Stomach smooth muscle (tissue), 2 donors: ENCODE measurements at regions not wholly inside any gene's neighbourhood (a gene's known extent, or its start where the extent isn't known, plus 50 kb on each side); places are given as distances from the start of the nearest gene placed in this dataset.

Experiments
- H3K27ac ChIP-seq: one replicate; pipeline ENCODE4 v1.7.0; 2013; ENCODE audit warnings: mild to moderate bottlenecking, low read length, inconsistent platforms
- H3K27me3 ChIP-seq, 2 donors: one replicate each; pipeline ENCODE4 v1.7.0; 2013; ENCODE audit warnings: low read length in 2 of 2; ENCODE audit not compliant: insufficient read depth in 2 of 2, control insufficient read depth in 1 of 2
- H3K36me3 ChIP-seq, 2 donors: one replicate each; pipeline ENCODE4 v1.7.0; 2013; ENCODE audit warnings: low read length in 2 of 2; ENCODE audit not compliant: control insufficient read depth in 2 of 2, insufficient read depth in 2 of 2
- H3K4me1 ChIP-seq: one replicate; pipeline ENCODE4 v1.7.0; 2013; ENCODE audit warnings: low read length; ENCODE audit not compliant: control insufficient read depth, insufficient read depth
- H3K4me3 ChIP-seq, 2 donors: one replicate each; pipeline ENCODE4 v1.7.0; 2013; ENCODE audit warnings: low read length in 2 of 2
- H3K9ac ChIP-seq, 2 donors: one replicate each; pipeline ENCODE4 v1.7.0; 2013; ENCODE audit warnings: low read length in 2 of 2, mild to moderate bottlenecking in 1 of 2
- H3K9me3 ChIP-seq, 2 donors: one replicate each; pipeline ENCODE4 v1.7.0; 2013; ENCODE audit warnings: low read length in 2 of 2; ENCODE audit not compliant: control insufficient read depth in 2 of 2
- donor health status: healthy.
- donor health status: Pancreatic carcinoma.

DNA sequence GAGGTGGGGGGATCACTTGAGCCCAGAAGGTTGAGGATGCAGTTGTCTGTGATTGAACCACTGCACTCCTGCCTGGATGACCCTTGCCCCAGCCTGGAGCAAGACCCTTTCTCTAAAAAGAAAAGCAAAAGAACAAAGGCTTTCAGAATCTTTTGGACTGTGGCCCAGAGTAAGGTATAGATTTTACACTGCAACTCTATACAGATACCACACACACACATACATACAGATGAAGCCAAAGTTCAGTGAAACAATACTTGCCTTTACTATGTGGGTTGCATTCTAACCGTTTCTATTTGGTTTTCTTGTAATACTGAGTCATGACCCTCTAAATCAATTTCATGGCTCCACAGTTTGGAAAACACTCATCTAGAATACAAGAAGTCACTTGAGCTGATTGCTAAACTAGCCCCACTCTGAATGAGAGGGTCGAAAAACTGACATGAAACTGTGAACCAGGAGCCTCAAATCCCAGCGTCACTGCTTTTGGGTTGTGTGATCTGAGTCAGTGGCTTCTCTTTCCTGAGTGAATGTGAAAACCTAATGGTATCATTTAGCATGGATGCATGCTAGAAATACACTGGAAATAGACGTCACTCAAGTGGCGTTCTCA, 756.1 kb downstream of the UQCRFS1 start:
- Histone ChIP-seq H3K36me3 (no peaks in the 10 kb centered on the region), H3K4me3 (no peak overlapping the region), H3K9ac (no peak overlapping the region), H3K27me3 (peaks cover 0 to 3% of the 10 kb centered on the region in 2 donors), H3K4me1 (no peaks in the 10 kb centered on the region), H3K27ac (no peak overlapping the region), H3K9me3 (peaks cover 0 to 3% of the 10 kb centered on the region in 2 donors)

DNA sequence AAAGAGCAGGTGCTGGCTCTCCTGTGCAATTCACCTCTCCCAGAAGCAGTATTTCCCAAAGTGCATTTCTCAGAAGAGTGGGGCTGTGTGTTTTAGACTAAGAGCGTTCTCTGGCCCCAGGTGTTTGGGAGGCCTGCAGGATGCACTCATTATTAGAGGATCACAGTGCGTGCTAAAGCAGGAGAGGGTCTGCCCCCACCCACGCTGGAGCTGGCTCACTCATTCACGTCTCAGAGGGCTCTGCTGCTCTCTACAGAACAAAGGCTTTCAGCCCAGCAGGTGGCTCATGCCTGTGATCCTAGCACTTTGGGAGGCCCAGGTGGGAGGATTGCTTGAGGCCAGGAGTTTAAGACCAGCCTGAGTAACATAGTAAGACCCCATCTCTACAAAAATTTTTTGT, 756.7 kb downstream of the UQCRFS1 start:
- Histone ChIP-seq H3K4me3 (no peak overlapping the region), H3K9ac (no peak overlapping the region), H3K27me3 (no peaks in the 10 kb centered on the region), H3K36me3 (no peaks in the 10 kb centered on the region), H3K4me1 (no peaks in the 10 kb centered on the region), H3K9me3 (peaks cover 0 to 3% of the 10 kb centered on the region in 2 donors), H3K27ac (no peak overlapping the region)

- Histone ChIP-seq H3K9me3 (peaks cover 0 to 3% of the 10 kb centered on the region in 2 donors), H3K27me3 (no peaks in the 10 kb centered on the region), H3K9ac (no peak overlapping the region), H3K4me1 (no peaks in the 10 kb centered on the region), H3K27ac (no peak overlapping the region), H3K36me3 (no peaks in the 10 kb centered on the region), H3K4me3 (no peak overlapping the region)
Observed at GRCh38 chr19:28454083-28454482, 758.9 kb downstream of the UQCRFS1 start.

DNA sequence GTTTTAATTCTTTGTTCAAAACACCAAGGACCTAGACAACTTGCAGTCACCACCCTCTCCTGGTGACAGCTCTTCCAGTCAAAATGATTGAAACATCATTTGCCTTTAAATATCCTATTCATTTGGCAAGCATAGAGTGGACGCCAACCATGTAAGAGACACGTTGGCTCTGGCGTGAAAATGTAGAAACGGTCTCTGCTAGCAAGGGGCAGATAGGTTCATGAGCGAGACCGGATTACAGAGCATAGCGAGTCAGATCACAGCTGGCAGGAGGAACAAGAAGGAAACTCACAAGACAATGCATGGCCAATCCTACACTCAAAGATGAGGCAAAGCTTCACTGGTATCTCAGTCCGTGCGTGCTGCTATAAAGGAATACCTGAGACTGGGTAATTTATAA, 759.5 kb downstream of the UQCRFS1 start:
- Histone ChIP-seq H3K36me3 (no peaks in the 10 kb centered on the region), H3K27ac (no peak overlapping the region), H3K9ac (no peak overlapping the region), H3K27me3 (no peaks in the 10 kb centered on the region), H3K4me3 (no peak overlapping the region), H3K4me1 (no peaks in the 10 kb centered on the region), H3K9me3 (peaks cover 0 to 3% of the 10 kb centered on the region in 2 donors)

GRCh38 chr19:28449803-28450202, 763.1 kb downstream of the UQCRFS1 start:
- Histone ChIP-seq H3K27ac (no peak overlapping the region), H3K4me1 (no peaks in the 10 kb centered on the region), H3K4me3 (no peak overlapping the region), H3K9me3 (peaks cover 0 to 3% of the 10 kb centered on the region in 2 donors), H3K36me3 (no peaks in the 10 kb centered on the region), H3K9ac (no peak overlapping the region), H3K27me3 (no peaks in the 10 kb centered on the region)

GRCh38 chr19:28446511-28446910, 766.4 kb downstream of the UQCRFS1 start:
- no peaks in the 10 kb centered on the region for H3K4me1 ChIP-seq
- no peak overlapping the region for H3K4me3 ChIP-seq
- no peaks in the 10 kb centered on the region for H3K27me3 ChIP-seq
- H3K27ac ChIP-seq, result no peak overlapping the region
- H3K36me3 ChIP-seq, result no peaks in the 10 kb centered on the region
- no peak overlapping the region for H3K9ac ChIP-seq
- H3K9me3 ChIP-seq, result no peaks in the 10 kb centered on the region

GRCh38 chr19:28445826-28446225, 767.1 kb downstream of the UQCRFS1 start:
- H3K27ac ChIP-seq, result no peak overlapping the region
- no peaks in the 10 kb centered on the region for H3K9me3 ChIP-seq

DNA sequence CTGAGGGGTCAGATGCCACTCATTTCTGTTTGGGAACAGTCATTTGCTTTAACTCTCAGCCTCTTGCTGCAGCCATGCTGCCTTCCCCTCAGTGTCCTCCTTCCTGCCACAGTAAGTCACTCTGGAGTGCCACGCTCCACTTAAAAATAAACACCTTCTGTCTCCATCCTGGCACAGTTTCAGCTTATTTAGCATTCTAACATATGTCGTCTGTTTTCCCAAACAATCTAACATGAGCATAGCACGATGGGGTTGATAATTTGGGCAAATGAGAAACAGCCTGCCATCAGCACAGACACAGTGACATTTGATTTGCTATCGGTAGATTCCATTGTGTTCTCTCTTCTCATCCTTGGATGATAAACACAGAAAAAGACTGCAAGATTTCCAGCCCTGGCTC, 768.6 kb downstream of the UQCRFS1 start:
- Histone ChIP-seq H3K27ac (no peak overlapping the region), H3K4me3 (no peak overlapping the region), H3K27me3 (no peaks in the 10 kb centered on the region), H3K4me1 (no peaks in the 10 kb centered on the region), H3K36me3 (no peaks in the 10 kb centered on the region), H3K9me3 (no peaks in the 10 kb centered on the region), H3K9ac (no peak overlapping the region)

More at GRCh38 chr19:28445826-28446225, 767.1 kb downstream of the UQCRFS1 start:
- Histone ChIP-seq H3K4me3 (no peak overlapping the region), H3K36me3 (no peaks in the 10 kb centered on the region), H3K27me3 (no peaks in the 10 kb centered on the region), H3K4me1 (no peaks in the 10 kb centered on the region), H3K9ac (no peak overlapping the region)

- no peaks in the 10 kb centered on the region for H3K9me3 ChIP-seq
- H3K4me3 ChIP-seq, result no peak overlapping the region
- H3K36me3 ChIP-seq, result no peaks in the 10 kb centered on the region
- no peaks in the 10 kb centered on the region for H3K4me1 ChIP-seq
- H3K27me3 ChIP-seq, result no peaks in the 10 kb centered on the region
- H3K27ac ChIP-seq, result no peak overlapping the region
- H3K9ac ChIP-seq, result no peak overlapping the region
Observed at GRCh38 chr19:28443361-28443760, 769.6 kb downstream of the UQCRFS1 start.

DNA sequence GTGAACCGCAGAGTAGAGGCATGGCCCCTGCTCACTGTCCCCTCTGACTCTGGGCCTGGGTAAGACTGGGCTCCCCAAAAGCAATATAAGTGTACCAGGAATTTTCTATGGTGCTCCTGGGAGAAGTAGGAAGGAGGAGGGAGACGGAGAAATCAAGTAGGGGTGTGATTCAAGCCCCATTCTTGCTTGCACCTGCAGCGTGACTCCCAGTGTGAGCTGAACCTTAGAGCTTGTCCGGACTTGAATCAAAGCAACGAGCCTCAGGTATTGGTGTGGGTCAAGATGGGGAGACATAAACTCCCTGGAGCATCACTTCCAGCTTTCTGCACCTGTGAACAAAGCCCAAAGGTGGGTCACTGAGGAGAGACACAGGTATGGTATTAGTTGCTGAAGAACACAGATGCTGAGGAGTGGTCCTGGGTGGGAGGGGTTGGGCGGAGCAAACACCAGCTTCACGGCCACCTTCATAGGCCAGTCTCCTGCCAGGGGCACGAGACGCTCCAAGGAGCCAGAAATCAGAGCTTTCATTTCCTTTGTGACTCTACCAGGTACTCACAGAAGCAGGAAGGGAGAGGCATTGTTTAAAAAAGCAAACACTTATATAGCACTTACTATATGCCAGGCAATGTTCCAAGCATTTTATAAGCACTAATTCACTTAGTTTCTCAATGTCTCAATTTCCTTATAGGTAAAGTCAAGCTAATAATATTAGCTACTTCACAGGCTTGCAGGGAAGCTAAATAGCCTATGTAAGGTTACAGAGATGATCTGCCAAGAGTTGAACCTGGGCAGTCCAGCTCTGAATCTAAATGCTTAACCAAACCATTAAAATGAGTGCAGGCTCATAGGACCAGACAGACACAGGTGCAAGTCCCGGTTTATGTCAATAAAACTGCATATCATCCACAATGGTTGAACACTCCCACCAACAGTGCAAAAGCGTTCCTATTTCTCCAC, 775.3 kb downstream of the UQCRFS1 start:
- peaks cover 0 to 2% of the 10 kb centered on the region in 2 donors for H3K27me3 ChIP-seq
- H3K9me3 ChIP-seq, result no peaks in the 10 kb centered on the region
- no peak overlapping the region for H3K27ac ChIP-seq
- H3K4me1 ChIP-seq, result no peaks in the 10 kb centered on the region
- no peaks in the 10 kb centered on the region for H3K36me3 ChIP-seq
- H3K4me3 ChIP-seq, result no peak overlapping the region
- H3K9ac ChIP-seq, result no peak overlapping the region

DNA sequence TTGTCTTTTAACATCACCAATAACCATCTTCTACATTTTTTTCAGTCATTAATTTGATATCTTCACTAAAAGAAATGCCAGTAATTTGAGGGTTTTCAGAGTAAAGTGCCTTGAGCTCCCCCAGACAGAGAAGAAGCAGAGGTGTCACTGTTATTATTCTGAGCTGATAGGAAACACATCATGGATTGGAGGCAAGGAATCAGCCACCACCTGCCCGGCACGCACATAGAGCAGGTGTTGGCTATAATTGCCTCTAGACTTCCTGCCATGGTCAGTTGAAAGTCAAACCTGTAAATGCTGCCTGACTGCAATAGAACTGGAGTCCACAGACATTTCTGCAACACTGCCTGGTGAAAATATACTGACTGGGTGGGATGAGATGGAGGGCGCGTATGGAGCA, 776.6 kb downstream of the UQCRFS1 start:
- Histone ChIP-seq H3K27ac (no peak overlapping the region), H3K27me3 (peaks cover 0 to 2% of the 10 kb centered on the region in 2 donors), H3K4me3 (no peak overlapping the region), H3K9ac (no peak overlapping the region), H3K9me3 (no peaks in the 10 kb centered on the region), H3K4me1 (no peaks in the 10 kb centered on the region), H3K36me3 (no peaks in the 10 kb centered on the region)
